BLaER1 treated with 17β-estradiol and CSF1 and Interleukin-3, amounts not matched to agents 10 nM and 100 nM (cell line): ENCODE measurements at regions not wholly inside any gene's neighbourhood (a gene's known extent, or its start where the extent isn't known, plus 50 kb on each side); places are given as distances from the start of the nearest gene placed in this dataset.

Source experiments
- H3K27ac ChIP-seq, 11 experiments: shearing (Covaris generic); formaldehyde crosslinking; 2 replicates each; pipeline ENCODE4 v1.8.1; 2022
- H3K27me3 ChIP-seq, 11 experiments: shearing (Covaris generic); formaldehyde crosslinking; 2 replicates each; pipeline ENCODE4 v1.8.1; 2022
- H3K36me3 ChIP-seq, 11 experiments: shearing (Covaris generic); formaldehyde crosslinking; 2 replicates each; pipeline ENCODE4 v1.8.1; 2022
- H3K4me1 ChIP-seq, 10 experiments: shearing (Covaris generic); formaldehyde crosslinking; 2 replicates each; pipeline ENCODE4 v1.8.1; 2022
- H3K4me2 ChIP-seq, 11 experiments: shearing (Covaris generic); formaldehyde crosslinking; 2 replicates each; pipeline ENCODE4 v1.8.1; 2022
- H3K4me3 ChIP-seq, 10 experiments: shearing (Covaris generic); formaldehyde crosslinking; 2 replicates each; pipeline ENCODE4 v1.8.1; 2022
- H3K9ac ChIP-seq, 11 experiments: shearing (Covaris generic); formaldehyde crosslinking; 2 replicates each; pipeline ENCODE4 v1.8.1; 2022
- H3K9me3 ChIP-seq, 11 experiments: shearing (Covaris generic); formaldehyde crosslinking; replicated peaks in 1 of 11; 2 replicates each; pipeline ENCODE4 v1.8.1; 2022
- H4K20me1 ChIP-seq, 11 experiments: shearing (Covaris generic); formaldehyde crosslinking; 2 replicates each; pipeline ENCODE4 v1.8.1; 2022
- Cebpa-rat ChIP-seq, 11 experiments: shearing (Covaris generic); IDR thresholded peaks; 2 replicates each; pipeline ENCODE4 v1.8.1; 2022

GRCh38 chr5:41575110-41575779 lies 64.8 kb upstream of the PLCXD3 start:
- Histone ChIP-seq H3K9me3 (peaks cover 3 to 12% (median 8%) of the 10 kb centered on the region in 11 experiments; a peak in 20 of 22 replicates), H3K9ac (no peak overlapping the region), H3K27ac (no peak overlapping the region), H3K36me3 (no peaks in the 10 kb centered on the region), H4K20me1 (no peaks in the 10 kb centered on the region), H3K4me1 (peaks cover 0 to 20% (median 9%) of the 10 kb centered on the region in 10 experiments; a peak in 13 of 20 replicates), H3K4me3 (no peak overlapping the region), H3K27me3 (no peaks in the 10 kb centered on the region), H3K4me2 (peak overlapping the region in 8 of 11 experiments; percentile 9 to 45 (median 30); a peak in 12 of 22 replicates)
- no peak for TF ChIP-seq Cebpa-rat (IDR thresholded peaks at IDR 0.05)

- H3K4me1 ChIP-seq, result peaks cover 0 to 20% (median 9%) of the 10 kb centered on the region in 10 experiments; a peak in 13 of 20 replicates
- H3K27ac ChIP-seq, result no peak overlapping the region
- no peak overlapping the region for H3K4me2 ChIP-seq
- TF ChIP-seq Cebpa-rat (IDR thresholded peaks at IDR 0.05), result no peak
- H3K36me3 ChIP-seq, result no peaks in the 10 kb centered on the region
- H3K4me3 ChIP-seq, result no peak overlapping the region
- H3K9me3 ChIP-seq, result peaks cover 12 to 20% (median 16%) of the 10 kb centered on the region in 11 experiments; a peak in 20 of 22 replicates
- no peak overlapping the region for H3K9ac ChIP-seq
- H3K27me3 ChIP-seq, result no peaks in the 10 kb centered on the region
- H4K20me1 ChIP-seq, result no peaks in the 10 kb centered on the region
Observed at GRCh38 chr5:41574391-41574790, 64.0 kb upstream of the PLCXD3 start.
